GM18502 (cell line): ENCODE measurements at regions not wholly inside any gene's neighbourhood (a gene's known extent, or its start where the extent isn't known, plus 50 kb on each side); places are given as distances from the start of the nearest gene placed in this dataset.

Source experiments
- ATAC-seq: cut with Tn5 transposase; IDR thresholded peaks from one replicate; pipeline ENCODE4 v1.9.1; 2021; ENCODE audit warnings: mild to moderate bottlenecking; ENCODE audit not compliant: unreplicated experiment, poor library complexity

DNA sequence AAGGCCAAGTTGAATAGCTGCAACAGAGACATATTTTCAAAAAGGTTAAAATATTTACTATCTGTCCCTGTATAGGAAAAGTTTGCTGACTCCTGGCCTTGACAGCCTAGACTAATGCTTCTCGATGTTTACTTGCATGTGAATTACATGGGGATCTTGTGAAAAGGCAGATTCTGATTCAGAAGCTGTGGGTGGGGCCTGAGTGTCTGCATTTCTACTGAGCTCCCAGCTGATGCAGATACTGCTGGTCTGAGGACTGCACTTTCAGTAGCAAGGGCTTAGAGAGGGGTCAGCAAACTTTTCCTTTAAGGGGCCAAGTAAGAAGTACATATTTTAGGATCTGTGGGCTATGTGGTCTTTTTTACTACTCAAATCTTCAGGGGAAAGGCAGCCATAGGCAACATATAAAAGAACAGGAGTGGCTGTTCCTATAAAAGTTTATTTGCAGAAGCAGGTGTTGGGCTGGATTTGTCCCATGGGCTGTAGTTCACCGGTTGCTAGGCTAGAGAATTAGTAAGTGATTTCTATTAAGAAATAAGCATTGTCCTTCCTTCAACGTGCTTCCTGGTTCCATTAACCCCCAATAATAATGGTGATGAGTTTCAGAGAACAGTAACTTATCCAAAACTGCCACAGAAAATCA lies 97.2 kb upstream of the PDE5A start:
- no peak for ATAC-seq

DNA sequence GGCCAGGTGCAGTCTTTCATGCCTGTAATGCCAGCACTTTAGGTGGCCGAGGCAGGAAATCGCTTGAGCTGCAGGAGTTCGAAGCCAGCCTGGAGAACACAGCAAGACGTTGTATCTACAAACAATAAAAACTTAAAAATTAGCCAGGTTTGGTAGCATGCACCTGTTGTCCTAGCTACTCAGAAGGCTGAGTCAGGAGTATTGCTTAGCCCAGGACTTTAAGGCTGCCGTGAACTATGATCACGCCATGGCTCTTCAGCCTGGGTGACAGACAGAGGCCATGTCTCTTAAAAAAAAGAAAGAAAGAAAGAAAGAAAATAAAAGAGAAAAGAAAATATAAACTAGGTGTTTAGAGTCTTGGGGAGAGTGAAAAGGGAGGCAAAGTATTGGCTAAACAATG lies 96.4 kb upstream of the PDE5A start:
- ATAC-seq: no peak

DNA sequence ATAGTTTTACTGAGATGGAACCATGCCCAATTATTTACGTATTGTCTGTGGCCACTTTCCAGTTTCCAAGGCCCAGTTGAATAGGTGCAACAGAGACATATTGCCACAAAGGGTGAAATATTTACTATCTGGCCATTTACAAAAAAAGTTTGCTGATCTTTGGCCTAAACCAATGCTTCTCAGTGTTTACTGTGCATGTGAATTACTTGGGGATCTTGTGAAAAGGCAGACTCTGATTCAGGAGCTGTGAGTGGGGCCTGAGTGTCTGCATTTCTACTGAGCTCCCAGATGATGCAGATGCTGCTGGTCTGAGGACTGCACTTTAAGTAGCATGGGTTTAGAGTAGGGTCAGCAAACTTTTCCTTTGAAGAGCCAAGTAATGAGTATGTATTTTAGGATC lies 94.1 kb upstream of the PDE5A start:
- no peak for ATAC-seq

DNA sequence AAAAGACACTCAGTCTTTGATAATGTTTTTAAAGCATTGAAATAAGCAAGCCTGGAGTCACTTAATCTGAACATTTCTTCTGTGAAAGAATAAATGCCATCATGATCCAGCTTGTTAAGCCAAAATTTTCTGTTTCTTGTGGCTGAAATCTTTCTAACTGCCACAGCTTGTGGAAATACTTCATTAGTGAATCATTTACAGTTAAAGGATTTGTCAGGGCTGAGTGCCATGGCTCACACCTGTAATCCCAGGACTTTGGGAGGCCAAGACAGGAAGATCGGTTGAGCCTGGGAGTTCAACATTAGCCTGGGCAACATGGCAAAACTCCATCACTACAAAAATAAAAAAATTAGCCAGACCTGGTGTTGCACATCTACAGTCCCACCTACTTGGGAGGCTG lies 93.3 kb upstream of the PDE5A start:
- no peak for ATAC-seq

DNA sequence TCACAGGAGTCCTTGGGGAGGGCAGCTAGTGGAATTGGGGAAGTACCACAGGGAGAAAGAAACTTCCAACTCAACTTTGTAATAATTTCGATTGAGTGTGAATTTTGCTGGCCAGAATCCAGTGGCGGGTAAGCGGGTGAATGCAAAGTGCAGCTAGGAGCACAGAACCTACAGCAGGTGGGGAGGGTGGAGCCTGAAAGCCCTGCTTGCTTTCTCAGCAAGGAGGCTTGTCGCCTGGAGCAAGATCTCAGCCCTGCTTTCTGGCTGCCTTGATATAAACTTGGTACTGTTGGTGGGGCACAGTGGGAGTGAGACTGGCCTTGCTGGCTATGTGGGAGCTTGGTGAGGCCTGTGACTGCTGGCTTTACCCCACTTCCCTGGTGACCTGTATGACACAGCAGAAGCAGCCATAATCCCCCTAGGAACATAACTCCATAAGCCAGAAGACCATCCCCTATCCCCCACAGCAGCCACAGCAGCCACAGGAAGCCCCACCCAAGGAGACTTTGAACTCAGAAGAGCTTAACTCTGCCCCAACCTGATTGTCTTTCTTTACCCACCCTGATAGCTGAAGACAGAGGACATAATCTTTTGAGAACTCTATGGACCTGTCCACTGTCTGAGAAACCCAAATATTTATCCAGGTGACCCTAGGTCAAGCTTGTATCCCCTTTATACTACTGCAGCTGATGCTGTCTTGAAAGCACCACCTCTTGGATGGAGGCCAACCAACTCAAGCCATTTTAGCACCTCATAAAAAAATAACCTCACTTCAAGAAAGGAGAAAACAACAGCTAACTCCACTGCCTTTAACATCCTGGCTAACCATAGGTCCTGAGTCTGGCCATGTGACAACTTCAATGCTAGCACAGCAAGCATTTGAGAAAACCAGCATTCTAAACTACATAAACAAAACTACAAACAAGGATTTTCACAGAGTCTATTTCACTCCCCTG lies 87.2 kb upstream of the PDE5A start:
- ATAC-seq: no peak

DNA sequence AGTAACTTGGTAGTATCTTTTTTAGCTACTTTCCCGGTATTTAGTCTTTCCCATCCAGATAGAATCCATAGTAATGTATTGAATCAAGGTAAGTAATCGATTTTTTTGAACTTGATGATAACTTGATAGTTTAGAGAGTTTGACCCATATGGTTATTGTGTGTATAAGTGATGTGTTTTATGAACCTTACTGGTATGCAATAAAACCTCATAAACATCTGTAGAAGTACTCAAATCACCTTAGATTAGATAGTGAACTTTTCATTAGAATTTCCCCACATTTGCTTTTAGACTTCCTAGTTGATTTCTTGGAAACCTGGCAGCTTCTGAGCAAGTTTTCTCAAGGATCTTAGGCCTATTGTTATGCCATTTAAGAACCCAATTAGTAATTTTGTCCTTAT lies 80.8 kb upstream of the PDE5A start:
- no peak for ATAC-seq

DNA sequence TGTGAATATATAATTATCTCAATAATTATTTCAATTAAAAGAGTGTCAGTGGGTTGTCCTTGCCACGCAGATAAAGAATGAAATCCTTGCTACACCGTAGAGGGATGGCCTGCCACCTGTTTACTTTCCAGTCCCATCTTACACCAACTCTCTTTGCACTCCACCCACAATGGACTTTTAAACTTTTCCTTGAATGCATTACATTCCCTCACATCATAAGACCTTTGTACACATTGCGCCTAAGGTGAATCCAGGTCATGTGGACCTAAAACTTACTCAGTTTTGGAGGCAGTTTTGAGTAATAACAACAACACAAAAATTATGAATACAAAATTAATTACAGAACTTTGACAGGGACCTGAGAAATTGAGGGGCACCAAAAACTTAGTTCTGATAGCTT lies 78.7 kb upstream of the PDE5A start:
- no peak for ATAC-seq

DNA sequence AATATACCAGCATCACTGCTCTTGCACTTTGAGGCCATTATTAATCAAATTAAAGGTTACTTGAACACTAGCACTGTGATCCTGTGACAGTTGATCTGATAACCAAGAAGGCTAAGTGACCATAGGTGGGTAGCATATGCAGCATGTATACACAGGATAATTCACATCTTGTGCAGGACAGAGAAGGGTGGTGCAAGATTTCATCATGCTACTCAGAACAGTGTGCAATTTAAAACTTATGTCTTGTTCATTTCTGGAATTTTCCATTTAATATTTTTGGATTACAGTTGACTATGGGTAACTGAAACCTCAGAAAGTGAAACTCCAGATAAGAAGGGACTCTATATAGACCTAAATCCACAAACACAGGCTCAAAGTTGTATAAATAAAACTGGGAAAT lies 78.2 kb upstream of the PDE5A start:
- no peak for ATAC-seq

DNA sequence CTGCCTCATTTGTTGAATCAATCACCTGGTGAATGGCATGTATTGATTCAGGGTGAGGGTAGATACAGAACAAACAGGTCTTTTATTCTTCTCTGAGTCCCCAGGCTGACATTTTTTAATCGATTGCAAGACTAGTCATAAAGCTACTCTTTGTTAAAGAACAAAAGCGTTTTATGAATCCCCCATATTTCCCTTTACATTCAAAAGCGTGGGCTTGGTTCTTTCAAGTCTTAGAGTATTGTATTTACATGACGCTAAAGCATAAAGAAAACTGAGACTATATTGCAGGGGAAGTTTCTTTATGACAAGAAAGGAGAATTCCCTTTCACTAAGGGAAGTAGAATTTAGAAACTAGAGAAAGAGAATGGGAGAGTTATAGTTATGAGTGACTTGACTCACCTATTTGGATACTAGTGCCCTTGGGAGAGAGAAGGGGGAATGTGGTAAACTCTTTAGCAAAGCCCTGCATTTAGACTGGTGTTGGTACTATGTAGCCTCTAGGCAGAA lies 69.3 kb upstream of the PDE5A start:
- ATAC-seq: peak; percentile 75

DNA sequence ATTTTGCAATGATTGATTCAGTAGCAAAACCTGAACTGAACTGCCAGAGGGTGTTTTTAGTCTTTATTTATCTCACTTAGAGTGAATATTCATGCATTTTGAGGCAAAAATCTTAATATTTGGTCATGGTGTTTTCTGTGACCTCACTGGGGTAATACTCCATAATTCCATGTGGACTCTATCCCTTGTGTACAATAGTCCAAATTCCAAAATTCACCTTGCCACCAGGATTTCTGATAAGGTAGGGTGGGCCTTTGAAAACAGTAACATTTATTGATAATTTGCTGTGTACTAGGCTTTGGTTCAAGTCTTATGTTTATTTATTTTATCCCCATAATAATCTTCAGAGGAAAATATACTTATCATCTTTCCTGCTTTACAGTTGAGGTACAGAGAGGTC lies 68.4 kb upstream of the PDE5A start:
- ATAC-seq: no peak

DNA sequence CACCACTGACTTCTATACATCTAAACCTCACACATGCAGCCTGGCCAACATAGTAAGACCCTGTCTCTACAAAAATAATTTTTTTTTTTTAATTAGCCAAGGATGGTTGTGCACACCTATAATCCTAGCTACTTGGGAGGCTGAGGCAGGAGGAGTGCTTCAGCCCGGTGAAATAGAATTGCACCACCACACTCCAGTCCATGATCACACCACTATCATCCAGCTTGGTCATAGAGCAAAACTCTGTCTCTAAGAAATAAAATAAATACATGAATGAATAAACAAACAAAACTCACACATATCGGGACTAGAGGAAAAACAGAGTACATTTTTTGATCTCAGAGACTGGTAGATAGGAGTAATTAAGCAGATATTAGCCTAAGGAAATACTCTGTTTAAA lies 66.6 kb upstream of the PDE5A start:
- ATAC-seq: no peak

DNA sequence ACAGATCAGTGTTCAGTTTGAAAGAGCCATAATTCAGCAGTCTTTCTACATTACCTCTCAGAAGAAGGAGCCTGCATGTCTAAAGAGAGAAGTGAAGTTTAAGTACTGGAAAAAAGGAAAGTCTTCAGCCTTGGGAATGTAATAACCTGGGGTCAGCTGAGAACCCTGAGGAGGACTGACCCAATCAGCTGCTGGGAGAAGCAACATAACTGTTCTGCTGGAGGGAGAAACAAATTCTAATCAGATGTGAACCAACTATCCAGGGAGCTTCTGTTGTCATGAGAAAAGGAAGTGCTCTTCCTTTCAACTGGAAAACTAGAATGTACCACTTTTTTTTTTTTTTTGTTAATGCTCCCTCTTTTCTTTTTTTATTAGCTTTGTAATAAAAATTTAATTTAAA lies 64.5 kb upstream of the PDE5A start:
- ATAC-seq: no peak

DNA sequence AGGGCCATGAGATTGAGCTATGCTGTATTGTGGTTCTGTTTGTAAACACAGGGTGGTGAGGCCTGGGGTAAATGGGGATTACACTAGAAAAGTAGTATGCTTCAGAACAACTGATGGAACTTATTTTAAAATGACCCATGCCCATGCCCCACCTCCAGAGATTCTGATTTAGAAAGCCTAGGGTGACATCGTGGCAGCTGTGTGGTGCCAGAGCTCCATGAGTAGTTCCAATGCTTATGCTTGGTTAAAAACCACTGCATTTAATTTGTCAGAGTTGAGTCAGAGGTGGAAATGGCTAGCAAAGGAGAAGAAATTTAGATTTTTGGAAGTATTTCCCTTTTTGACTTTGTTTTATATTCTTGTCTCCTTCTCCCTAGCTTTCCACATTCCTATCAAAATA lies 63.4 kb upstream of the PDE5A start:
- no peak for ATAC-seq

DNA sequence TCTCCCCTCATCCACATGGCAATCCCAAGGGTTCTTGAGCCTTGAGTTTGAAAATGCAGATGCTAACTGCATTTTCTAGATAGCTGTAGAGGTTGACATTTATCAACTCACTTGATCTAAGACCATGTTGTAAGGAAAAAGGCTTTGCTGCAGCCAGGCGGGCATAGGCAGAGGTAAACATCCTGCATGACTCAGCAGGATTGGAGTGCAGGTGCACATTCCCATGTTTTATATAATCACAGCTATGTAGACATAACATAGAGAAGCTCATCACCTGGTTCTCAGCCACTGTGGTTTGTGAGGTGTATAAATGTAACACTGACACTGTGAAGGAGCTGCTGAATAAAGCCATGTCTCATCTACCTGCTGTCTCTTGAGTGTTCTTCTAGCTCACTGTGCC lies 62.3 kb upstream of the PDE5A start:
- ATAC-seq: no peak

DNA sequence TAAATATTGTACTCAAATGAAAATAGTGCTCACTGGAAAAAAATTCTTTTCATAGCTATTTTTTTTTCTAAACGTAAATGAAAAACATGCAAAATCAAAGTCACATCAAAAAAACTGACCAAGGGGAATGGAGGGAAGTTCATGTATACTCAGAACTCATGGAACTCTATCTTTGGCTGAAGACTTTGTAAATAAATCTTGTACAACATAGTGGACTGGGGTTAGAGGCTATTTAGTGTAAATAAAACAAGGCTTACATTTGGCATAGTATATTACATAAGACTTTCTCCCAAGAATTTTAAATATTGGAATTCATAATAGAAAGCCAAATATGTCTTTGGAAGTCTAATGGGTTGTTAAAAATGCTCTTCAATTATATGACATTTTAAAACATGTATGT lies 59.8 kb upstream of the PDE5A start:
- no peak for ATAC-seq

DNA sequence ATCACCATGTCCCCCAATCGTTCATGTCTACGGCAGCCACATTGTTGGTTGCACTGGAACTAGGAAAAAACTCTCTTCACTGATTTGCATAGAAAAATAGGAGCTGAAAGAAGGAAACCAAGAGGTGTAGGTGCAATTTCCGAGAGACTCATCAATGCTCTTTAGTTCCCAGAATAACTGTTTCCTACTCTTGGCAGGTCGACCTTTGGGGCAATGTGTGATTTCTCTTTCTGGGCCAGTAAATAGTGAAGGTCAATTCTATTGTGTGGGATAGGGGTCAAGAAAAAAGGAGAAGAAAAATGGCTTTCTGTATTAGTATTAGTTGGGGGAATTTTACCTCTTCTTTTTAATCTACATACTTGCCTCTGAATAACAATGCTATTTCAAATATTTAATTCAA lies 55.9 kb upstream of the PDE5A start:
- no peak for ATAC-seq

DNA sequence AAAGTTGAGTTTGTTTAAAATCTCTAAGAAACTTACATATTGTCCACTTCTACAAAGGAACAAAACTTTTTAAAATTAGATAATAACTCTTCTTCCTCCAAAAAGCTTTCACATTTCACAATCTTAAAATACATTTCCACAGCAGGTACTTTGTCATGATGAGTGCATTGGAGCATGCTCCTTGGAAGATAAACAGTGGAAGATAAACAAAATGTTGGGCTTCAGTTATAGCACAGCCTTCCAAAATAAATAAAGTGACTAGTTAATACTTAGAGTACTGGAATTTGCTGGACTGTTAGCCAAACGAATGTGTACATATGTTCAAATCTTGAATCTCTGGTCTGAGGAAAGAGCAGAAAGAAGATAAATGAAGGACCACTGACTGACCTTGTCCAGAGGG lies 54.9 kb upstream of the PDE5A start:
- no peak for ATAC-seq

DNA sequence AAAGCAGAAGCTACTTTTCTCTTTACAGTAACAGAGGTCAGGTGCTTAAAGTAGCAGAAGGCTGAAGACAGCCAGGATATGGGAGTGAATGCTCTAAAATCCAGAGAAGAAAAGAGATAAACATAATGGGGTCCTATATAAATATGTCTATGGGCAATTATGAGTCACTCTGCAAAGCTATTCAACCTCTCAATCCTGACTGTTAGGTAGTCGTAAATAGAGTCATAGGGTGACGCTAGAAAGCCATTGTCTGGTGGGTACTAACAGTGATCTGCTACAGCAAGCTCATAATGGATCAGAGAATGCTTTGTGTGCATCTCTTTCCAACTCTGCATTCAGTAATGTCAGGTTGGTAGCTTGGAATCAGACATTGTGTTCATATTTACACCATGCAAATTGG lies 53.5 kb upstream of the PDE5A start:
- no peak for ATAC-seq

DNA sequence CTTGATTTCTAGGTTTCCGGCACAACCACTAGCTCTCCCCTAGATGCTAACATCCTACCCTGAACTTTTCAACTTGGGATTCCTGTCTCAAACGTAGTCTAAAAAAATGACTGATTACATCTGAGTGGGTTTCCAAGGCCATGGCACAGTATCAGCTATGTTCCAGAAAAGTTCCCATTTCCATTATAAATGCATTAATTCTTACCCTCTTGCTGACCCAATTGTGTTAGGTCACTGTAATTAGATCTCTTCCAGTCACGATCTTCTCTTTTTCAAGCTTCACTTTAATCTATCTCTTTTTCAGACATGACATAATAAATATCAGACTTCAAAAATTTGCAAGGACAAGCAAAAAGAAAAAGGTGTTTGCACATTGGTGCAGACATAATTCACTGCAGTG lies 50.6 kb upstream of the PDE5A start:
- no peak for ATAC-seq

DNA sequence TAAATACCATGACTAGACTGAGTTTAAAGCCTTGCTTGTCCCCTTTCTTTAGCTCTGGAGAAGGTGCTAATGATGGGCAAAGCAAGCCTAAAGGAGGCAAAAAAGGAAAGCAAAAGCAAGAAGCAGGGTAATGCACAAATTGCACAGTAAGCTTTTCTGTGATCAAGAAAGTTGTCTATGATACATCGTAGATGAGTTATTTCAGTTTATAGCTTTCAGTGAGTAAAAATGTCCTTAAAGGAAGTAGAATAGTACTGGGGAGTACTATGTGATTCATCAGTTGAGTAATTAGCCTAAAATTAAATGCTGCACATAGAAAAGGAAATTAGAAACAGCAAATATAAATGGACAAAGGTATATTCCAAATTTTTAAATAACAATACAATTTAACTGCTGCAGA lies 50.2 kb upstream of the PDE5A start:
- no peak for ATAC-seq
